Glutamatergic neuron (in vitro differentiated cells): ENCODE measurements at regions not wholly inside any gene's neighbourhood (a gene's known extent, or its start where the extent isn't known, plus 50 kb on each side); places are given as distances from the start of the nearest gene placed in this dataset.
"Not testable (repeated sequence)": the region's sequence is repeated elsewhere in the genome, so short reads cannot be mapped to it uniquely, and the experiment has no call there.

Experiments used
- DNase-seq: peaks from one replicate; pipeline ENCODE4 v3.0.0; 2022
- H3K27ac Mint-ChIP-seq: one replicate; pipeline ENCODE4 v1.8.0; 2020; ENCODE audit warnings: mild to moderate bottlenecking, mixed read lengths, inconsistent platforms; ENCODE audit not compliant: unreplicated experiment
- H3K27me3 Mint-ChIP-seq: one replicate; pipeline ENCODE4 v1.8.0; 2020; ENCODE audit warnings: mild to moderate bottlenecking, moderate library complexity, mixed read lengths, inconsistent platforms; ENCODE audit not compliant: unreplicated experiment
- H3K36me3 Mint-ChIP-seq: one replicate; pipeline ENCODE4 v1.8.0; 2020; ENCODE audit warnings: mild to moderate bottlenecking, mixed read lengths, inconsistent platforms; ENCODE audit not compliant: unreplicated experiment
- H3K4me1 Mint-ChIP-seq: one replicate; pipeline ENCODE4 v1.8.0; 2020; ENCODE audit warnings: mild to moderate bottlenecking, low read depth, mixed read lengths, inconsistent platforms; ENCODE audit not compliant: unreplicated experiment
- H3K4me3 Mint-ChIP-seq: one replicate; pipeline ENCODE4 v1.8.0; 2020; ENCODE audit warnings: mild to moderate bottlenecking, mixed read lengths, inconsistent platforms; ENCODE audit not compliant: unreplicated experiment
- H3K9me3 Mint-ChIP-seq: one replicate; pipeline ENCODE4 v1.8.0; 2020; ENCODE audit warnings: mild to moderate bottlenecking, moderate library complexity, mixed read lengths, inconsistent platforms; ENCODE audit not compliant: unreplicated experiment

DNA sequence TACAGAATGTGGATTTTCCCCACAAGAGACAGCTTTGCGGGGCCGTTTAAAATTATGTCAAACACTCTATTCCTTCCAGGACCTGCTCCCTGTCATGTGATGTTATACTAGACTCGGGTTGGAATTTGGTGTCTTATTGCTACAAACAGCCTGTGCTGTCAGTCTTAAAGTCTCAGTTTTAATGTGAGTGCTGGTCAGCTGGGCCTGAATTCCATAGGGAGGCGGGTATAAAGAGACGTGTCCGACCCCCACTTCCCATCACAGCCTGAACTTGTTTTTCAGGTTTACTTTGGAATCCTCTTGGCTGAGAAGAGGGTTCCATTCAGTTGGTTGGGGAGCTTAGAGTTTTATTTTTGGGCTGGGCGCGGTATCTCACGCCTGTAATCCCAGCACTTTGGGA, 146.5 kb upstream of the ZNF469 start:
- DNase-seq, H3K4me1 Mint-ChIP-seq, H3K27me3 Mint-ChIP-seq, H3K36me3 Mint-ChIP-seq, H3K27ac Mint-ChIP-seq, H3K4me3 Mint-ChIP-seq, H3K9me3 Mint-ChIP-seq: not testable (repeated sequence)

DNA sequence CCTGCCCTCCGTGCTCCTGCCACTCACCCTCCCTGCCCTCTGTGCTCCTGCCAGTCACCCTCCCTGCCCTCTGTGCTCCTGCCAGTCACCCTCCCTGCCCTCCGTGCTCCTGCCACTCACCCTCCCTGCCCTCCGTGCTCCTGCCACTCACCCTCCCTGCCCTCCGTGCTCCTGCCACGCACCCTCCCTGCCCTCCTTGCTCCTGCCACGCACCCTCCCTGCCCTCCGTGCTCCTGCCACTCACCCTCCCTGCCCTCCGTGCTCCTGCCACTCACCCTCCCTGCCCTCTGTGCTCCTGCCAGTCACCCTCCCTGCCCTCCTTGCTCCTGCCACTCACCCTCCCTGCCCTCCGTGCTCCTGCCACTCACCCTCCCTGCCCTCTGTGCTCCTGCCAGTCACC, 145.4 kb upstream of the ZNF469 start:
- DNase-seq, H3K27ac Mint-ChIP-seq, H3K36me3 Mint-ChIP-seq, H3K4me3 Mint-ChIP-seq, H3K27me3 Mint-ChIP-seq, H3K9me3 Mint-ChIP-seq, H3K4me1 Mint-ChIP-seq: not testable (repeated sequence)

DNA sequence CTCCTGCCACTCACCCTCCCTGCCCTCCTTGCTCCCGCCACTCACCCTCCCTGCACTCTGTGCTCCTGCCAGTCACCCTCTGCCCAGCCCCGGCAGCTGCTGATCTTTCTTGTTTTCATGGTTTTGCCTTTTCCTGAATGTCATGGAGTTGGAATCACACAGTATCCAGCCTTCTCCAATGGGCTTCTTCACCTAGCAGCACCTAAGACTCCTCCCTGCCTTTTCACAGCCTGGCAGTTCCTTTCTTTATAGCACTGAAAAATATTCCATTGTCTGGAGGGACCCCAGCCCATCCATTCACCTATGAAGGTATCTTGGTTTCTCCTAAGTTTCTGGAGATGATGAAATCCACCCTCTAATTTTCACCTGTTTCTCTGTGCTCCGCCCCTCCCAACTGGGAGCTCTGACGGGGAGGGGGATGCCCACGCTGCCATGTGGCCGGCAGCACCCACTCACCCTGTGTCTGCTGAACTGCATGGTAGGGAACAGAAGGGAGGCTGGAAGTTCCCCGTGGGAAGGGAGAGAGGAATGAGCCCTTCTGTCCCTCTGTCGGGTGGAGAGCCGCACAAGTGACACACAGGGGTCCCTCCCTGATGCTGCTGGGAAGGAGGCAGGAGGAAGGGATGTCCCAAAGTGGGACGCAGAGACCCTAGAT, 144.9 kb upstream of the ZNF469 start:
- H3K4me1 Mint-ChIP-seq, H3K4me3 Mint-ChIP-seq, H3K27ac Mint-ChIP-seq, H3K9me3 Mint-ChIP-seq, H3K36me3 Mint-ChIP-seq, DNase-seq, H3K27me3 Mint-ChIP-seq: not testable (repeated sequence)

DNA sequence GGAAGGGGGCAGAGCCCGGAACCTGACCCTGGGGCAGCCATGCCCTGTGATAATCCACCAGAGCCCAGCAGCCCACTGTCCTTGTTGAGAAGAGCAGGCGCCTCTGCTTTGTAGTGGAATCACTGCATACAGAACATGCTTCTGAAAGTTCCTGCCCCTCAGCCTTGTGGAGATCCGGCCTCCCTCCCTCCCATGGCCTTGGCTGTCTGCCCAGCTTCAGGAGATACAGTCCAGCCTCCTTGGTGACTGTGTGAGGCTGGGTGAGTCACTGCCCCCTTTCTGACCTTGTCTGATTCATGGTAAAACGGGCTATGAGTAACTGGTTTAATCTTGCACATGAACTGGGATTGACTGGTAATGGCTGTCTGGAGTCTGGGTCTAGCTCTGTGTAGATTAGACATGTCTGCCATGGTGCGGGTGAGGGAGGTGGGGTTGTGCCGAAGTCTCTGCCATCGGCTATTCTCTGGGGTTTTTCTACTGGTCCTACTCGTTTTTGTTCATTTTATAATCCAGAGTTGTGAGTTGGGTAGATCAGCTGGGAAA, 144.0 kb upstream of the ZNF469 start:
- H3K4me3 Mint-ChIP-seq, DNase-seq, H3K4me1 Mint-ChIP-seq, H3K27ac Mint-ChIP-seq, H3K9me3 Mint-ChIP-seq, H3K27me3 Mint-ChIP-seq, H3K36me3 Mint-ChIP-seq: not testable (repeated sequence)

DNA sequence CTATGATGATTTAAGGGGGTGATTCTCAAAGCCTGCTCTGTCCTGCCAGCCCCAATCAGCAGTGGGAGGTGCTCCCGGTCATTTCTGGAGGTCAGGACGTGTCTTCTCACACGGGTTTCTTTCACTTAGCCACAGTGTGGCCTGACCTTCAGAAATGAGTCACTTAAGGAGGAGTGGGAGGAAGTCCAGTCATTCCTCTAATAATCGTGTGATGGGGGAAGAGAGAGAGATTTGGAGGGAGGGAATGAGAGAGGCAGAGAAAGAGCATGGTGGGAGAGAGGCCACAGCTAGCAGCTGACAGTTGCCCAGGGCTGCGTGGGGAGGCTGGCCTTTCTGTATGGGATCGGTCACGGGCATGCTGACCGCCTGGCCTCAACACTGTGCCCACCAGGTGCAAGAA, 142.6 kb upstream of the ZNF469 start:
- H3K27ac Mint-ChIP-seq, H3K36me3 Mint-ChIP-seq, DNase-seq, H3K4me1 Mint-ChIP-seq, H3K4me3 Mint-ChIP-seq, H3K27me3 Mint-ChIP-seq, H3K9me3 Mint-ChIP-seq: not testable (repeated sequence)

DNA sequence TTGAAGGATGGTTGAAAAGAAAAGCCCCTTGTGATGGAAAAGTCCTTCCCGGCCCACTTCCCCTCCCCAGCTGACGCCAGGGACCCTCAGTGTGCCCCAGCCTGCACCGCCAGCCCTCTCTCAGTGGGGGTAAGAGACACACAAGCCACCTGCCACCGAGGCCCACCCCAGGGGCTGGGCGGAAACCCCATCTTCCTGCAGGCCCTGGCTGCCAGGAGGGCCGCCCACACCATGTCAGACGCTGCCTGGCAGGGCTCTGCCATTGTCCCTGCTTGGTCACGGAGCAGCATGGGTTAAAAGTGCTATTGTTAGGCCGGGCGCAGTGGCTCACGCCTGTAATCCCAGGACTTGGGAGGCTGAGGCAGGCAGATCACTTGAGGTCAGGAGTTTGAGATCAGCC, 142.0 kb upstream of the ZNF469 start:
- H3K27me3 Mint-ChIP-seq, H3K4me1 Mint-ChIP-seq, DNase-seq, H3K9me3 Mint-ChIP-seq, H3K36me3 Mint-ChIP-seq, H3K4me3 Mint-ChIP-seq, H3K27ac Mint-ChIP-seq: not testable (repeated sequence)

DNA sequence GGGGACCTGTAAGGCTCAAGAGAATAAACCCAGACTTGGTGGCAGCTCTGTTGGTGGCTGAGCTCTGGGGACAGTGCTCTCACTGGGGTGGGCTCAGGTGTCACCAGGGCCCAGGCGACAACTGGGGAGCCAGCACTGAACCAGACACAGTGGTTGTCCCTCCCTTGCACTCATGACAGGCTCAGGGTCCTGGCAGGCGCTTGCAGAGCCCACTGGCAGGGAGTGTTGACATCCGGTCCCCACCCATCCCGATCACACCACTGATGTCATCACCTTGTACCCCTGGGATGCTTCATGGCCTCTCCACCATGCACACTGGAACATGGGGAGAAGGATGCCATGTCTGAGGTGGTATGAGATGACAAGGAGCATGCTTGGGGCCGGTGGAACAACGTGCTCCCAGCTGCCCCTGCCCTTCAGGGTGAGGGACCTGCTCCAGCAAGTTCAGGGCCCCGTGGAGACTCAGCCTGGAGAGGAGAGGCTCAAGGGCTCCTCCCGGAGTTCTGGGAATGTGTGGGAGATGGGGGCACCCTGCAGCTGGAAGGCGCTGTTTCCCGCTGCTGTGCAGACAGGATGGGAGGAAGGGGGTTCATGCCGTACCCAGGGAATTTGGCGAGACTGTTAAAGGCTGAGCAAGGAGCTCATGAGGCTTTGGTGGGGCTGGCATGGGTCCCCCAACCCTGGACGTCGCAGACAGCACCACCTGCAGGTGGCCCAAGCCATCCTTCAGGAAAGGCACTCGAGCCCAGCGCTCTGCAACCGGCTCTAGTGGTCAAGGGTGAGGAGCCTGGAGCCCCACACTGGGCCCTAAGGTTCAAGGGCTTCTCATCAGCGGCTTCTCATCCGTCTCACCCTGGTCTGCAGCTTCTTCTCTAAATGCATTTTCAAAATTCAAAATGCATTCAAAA, 141.1 kb upstream of the ZNF469 start:
- H3K9me3 Mint-ChIP-seq, DNase-seq, H3K27ac Mint-ChIP-seq, H3K36me3 Mint-ChIP-seq, H3K4me1 Mint-ChIP-seq, H3K27me3 Mint-ChIP-seq, H3K4me3 Mint-ChIP-seq: not testable (repeated sequence)

DNA sequence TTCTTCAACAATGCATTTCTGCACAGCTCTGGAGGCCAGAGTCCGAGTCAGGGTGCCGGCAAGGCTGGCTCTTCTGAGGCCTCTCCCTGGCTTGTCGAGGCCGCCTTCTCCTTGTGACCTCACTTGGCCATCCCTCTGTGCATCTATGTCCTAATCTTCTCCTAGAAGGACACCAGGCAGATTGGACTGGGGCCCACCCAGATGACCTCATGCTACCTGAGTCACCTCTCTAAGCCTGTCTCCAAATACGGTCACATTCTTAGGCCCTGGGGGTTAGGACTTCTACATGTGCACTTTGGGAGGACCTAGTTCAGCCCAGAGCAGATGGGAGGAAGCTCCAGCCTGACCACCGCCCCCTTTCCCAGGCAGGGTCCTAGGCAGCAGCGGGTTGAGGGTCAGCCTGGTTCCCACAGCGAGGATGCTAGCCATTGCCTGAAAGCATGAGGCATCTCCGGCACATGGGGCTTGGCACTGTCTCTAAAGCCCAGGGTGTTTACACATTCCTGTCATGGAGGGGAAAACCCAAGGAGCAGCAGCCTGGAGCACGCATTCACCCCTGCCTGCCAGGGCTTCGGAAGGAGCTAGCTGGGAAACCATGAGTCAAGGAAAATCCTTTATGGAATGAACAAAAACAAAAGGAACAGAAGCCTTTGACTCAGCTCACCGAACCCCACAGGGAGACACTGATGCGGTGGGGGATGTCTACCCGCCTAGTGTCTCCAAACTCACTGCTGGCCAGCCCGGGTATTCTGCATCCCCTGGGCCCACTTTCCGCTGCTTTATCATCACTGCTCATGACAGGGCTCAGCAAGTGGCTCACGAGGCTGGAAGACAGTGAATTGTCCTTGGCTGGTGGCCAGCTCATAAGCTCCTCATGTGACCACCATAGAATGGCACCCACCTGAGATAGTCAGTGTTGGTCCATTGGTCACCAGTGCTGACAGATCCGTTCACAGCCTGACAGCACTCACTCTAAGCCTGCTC, 140.2 kb upstream of the ZNF469 start:
- not testable (repeated sequence) for H3K27ac Mint-ChIP-seq, H3K4me3 Mint-ChIP-seq, H3K27me3 Mint-ChIP-seq, DNase-seq, H3K9me3 Mint-ChIP-seq, H3K4me1 Mint-ChIP-seq, H3K36me3 Mint-ChIP-seq

DNA sequence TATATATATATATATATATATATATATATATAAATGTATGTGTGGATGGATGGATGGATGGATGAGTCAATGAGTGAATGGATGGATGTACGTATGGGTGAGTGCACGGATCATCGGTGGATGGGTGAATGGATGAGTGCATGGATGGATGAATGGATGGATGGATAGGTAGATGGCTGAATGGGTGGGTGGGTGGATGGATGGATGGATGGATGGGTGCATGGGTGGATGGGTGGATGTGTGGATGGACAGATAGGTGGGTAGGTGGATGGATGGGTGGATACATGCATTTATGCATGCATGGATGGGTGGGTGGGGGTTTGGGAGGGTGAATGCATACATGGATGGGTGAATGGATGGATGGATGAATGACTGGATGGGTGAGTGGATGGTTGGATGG, 138.8 kb upstream of the ZNF469 start:
- H3K36me3 Mint-ChIP-seq, H3K9me3 Mint-ChIP-seq, DNase-seq, H3K27ac Mint-ChIP-seq, H3K4me1 Mint-ChIP-seq, H3K27me3 Mint-ChIP-seq, H3K4me3 Mint-ChIP-seq: not testable (repeated sequence)

DNA sequence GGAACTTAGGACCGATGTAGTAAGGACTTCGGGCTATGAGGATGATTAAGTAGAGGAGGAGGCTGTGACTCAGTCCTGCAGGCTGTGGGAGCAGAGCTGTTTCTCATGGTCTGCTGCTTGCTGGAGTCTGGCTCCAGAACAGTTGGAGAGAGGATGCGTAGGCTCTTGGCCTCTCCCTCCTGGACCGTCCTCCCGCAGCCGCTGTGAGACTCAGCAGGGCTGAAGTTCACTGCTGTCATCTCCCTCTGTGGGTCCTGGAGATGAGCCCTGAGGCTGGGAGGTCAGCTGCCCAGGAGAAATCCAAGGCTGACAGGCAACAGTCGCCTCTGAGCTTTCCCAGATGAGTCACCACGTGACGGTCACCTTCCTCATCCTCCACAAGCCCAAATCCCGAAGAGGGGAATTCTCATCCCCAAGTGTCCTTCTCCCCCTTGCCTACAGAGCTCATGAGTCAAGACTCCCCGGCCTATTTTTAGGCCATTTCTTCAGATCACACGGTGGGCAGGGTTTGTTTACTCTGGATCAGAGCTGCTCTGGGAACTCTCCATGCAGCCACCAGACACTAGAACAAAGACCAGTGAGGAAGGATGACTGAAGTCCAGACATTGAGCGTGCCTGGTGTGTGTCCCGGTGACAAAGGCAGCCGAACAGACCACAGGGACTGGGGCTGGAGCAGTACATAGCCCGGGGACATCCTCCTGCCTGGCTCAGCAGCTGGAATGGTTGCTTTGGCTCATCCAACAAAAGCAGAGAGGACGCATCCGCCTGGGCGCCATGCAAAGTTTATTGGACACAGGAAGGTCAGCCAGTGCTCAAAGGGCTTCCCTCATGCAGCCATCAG, 137.3 kb upstream of the ZNF469 start:
- not testable (repeated sequence) for H3K4me3 Mint-ChIP-seq, H3K9me3 Mint-ChIP-seq, H3K36me3 Mint-ChIP-seq, H3K27ac Mint-ChIP-seq, H3K27me3 Mint-ChIP-seq, DNase-seq, H3K4me1 Mint-ChIP-seq

DNA sequence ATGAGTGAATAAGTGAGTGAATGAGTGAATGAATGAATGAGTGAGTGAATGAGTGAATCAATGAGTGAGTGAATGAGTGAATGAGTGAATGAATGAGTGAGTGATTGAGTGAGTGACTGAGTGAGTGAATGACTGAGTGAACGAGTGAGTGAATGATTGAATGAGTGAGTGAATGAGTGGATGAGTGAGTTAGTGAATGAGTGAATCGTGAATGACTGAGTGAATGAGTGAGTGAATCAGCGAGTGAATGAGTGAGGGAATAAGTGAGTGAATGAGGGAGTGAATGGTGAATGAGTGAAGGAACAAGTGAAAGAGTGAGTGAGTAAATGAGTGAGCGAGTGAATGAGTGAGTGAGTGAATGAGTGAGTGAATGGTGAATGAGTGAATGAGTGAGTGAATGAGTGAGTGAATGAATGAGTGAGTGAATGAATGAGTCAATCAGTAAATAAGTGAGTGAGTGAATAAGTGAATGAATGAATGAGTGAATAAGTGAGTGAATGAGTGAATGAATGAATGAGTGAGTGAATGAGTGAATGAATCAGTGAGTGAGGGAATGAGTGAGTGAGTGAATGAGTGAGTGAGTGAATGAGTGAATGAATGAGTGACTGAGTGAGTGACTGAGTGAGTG, 135.7 kb upstream of the ZNF469 start:
- not testable (repeated sequence) for DNase-seq, H3K9me3 Mint-ChIP-seq

More for the DNA sequence above, 135.7 kb upstream of the ZNF469 start:
- H3K4me3 Mint-ChIP-seq, H3K27ac Mint-ChIP-seq, H3K4me1 Mint-ChIP-seq, H3K27me3 Mint-ChIP-seq, H3K36me3 Mint-ChIP-seq: not testable (repeated sequence)
